ENCODE measurements at regions not wholly inside any gene's neighbourhood (a gene's known extent, or its start where the extent isn't known, plus 50 kb on each side); places are given as distances from the start of the nearest gene placed in this dataset.

DNA sequence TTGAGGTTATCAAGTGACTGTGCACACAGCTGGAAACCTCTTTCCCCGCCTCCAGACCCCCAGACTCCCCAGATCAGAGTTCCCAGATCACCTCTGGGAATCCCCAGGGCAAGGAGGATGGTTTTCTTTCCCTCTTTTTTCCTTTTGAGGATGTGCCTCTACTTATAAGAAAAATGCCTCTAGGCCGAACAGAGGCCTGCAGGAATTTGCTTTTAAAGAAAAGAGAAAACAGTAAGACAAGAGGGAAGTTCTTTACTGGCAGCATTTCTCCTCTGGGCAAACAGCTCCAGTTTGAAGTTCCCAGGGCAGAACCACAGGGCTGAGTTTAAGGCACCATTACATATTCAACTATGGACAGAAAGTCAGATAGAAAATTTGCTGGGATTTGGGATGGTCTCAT is 837.9 kb upstream of the LCORL start:
- no peak for DNase-seq (ENCODE audit: low spot score)

DNA sequence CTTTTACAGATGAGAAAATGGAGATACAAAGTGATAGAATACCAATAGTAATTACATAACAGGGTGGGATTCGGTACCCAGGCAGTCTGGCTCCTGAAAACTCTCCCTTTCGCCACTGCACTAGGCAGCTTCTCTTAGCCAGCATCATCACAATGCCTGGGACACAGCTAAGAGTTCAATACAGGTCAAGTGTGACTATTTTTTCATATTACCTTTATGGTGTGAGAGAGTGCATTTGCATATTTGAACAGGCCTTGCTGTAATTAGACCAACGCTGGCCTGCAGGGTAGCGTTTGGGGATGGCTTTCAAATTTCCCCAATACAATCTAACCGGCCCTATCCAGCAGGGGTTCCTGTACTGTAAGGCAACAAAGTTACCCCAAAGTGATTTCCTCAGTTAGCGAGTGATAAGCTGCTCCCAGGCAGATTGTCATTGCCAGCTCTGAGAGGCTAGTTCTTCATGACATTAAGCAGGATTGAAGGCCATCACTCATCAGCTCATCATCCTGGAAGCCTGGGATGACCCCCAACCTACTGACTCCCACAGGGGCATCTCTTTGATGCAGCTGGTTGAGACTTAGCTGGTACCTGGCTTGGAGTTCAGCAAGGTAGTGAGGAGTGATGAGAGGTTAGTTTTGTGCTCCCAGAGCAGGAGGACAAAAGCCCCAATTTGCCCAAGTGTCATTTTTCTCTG is 836.8 kb upstream of the LCORL start:
- no peak for DNase-seq (ENCODE audit: low spot score)

DNA sequence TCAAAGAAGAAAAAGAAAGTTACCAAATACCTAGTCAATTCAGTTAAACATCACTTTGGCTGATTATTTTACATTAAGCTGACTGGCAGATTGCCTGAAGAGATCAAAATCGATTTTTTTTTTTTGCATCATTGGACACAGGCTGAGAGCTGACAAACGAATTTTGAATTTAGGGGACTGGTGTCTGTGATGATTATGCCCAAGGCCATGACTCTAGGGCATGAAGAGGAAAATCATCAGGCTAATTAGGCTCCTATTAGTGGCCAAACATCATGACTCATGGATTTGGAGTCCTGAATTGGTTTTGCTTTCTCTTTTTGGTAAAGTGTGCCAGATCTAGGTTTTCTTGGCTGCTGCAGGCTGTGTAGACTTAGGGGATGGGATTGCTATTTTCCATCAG is 829.3 kb upstream of the LCORL start:
- DNase-seq (ENCODE audit: low spot score) = no peak

DNA sequence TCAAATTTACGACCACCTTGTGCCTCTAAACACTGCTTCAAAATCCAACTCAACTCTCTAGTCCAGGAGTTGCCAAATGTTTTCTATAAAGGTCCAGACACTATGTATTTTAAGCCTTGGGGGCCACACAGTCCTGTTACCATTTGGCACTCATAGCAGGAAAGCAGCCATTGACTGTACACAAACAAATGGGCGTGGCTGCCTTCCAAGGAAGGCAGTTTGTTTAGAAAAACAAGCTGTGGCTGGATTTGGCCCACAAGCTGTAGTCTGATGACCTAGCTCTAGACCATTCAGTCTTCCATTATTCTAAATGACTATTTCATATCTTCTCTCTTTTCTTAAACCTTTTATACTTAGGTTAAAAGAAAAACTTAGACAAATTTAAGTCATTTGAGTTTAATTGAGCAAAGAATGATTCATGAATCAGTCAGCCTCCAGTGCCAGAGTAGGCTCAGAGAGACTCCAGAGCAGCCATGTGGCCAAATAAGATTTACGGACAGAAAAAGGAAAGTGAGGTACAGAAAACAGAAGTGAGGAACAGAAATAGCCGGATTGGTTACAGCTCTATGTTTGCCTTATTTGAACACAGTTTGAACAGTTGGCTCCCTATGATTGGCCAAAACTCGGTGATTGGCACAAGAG is 825.8 kb upstream of the LCORL start:
- no peak for DNase-seq (ENCODE audit: low spot score)

DNA sequence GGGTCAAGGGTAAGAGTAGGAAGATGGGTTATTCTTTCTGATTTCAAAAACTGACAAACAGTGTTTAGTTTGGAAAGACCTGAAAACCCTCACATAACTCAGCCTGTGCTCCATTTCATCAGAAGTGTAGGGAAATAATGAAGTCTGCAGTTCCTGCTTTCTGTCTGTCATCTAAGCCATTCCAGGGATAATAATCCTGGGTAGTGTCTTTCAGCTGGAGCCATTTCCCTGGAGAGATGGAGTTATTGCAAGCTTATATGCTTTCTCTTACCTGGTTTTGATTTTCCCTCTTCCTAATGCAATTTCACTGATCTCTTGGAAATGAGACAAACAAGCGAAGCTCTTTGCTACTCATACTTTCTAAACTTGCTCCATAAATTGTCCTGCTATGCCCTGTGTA is 824.8 kb upstream of the LCORL start:
- DNase-seq (ENCODE audit: low spot score) = no peak

DNA sequence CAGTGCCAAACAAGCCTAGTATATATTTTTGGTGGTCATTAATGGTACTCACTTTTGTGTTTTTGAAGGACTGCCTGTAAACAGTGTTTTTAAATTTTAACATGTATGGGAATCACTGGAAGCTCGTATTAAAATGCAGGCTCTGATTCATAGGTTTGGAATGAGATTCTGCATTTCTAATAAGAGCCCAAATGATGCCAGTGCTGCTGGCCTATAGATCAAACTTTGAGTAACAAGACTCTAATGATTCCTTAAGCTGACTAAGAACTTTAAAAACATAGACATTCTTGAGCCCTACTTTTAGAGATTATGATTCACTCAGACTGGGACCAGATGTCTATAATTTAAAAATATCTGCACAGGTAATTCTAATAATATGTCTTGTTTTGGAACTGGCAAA is 823.2 kb upstream of the LCORL start:
- no peak for DNase-seq (ENCODE audit: low spot score)

DNA sequence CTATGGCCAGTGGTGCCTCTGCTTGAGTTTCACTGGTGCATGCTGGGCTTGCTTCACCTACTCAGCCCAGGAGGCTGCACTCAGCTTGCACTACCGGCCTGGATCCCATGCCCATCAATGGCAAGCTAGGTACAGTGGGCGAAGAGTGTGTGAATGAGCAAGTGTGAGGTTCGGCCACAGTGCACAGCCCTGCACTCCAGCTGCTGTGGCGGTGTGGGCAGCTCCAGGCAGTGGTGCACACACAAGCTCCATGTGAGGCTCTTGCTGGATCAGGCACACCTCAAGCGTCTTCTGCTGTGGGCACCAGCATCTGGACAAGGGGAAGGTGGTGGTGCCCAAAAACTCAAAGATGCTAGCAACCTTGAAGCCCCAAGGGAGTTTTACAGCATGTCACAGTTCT is 820.9 kb upstream of the LCORL start:
- no peak for DNase-seq (ENCODE audit: low spot score)

DNA sequence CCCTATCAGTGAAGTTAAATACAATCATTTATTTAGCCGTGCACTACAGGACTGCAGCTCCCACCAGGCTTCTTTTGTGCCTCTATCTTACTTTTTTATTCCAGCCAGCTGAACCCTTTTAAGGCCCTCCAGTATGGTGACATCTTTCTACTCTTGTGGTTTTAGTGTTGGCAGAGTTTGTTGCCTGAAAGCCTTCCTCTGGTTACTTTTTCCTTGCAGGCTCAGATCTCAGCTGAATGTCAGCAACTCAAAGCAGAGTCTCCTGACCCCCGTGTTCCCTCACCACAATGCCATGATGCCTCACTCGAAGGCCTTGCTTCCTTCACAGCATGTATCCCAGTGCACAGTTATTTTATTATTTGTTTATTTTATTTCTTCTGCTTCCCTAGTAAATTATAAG is 818.9 kb upstream of the LCORL start:
- DNase-seq (ENCODE audit: low spot score) = no peak

DNA sequence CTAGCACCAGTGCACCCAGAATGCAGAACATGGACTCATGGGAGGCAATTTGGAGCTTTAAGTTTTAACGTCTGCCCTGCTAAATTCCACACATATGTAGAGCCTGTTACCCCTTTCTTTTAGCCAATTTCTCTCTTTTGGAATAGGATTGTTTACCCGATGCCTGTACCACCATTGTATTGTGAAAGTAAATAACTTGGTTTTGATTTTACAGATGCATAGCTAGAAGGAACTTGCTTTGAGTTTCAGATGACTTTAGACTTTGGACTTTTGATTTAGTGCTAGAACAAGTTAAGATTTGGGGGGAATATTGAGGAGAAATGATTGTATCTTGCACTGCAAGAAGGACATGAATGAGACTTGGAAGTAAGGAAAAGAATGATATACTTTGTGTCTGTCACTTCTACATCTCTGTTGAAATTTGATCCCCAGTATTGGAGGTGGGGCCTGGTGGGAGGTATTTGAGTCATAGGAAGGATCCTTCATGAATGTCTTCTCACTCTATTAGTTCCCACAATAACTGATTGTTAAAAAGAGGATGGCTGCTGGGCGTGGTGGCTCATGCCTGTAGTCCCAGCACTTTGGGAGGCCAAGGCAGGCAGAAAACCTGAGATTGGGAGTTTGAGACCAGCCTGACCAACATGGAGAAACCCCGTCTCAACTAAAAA is 794.8 kb upstream of the LCORL start:
- DNase-seq (ENCODE audit: low spot score) = no peak

DNA sequence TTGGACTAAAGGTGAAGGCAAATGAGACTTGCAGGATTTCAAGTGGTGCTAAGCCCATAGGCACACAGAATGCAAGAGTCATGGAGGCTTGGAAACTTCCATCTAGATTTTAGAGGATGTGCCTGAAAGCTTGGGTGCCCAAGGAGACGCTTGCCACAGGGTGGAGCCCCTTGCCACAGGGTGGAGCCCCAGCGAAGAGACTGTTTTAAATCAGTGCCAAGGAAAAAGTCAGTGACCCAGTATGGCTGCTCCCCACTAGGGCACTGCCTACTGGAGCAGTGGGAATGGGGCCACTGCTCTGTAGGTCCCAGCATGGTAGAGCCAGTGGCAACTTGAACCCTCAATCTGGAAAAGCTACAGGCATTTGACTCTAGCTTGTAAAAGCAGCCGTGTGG is 794.2 kb upstream of the LCORL start:
- no peak for DNase-seq (ENCODE audit: low spot score)

DNA sequence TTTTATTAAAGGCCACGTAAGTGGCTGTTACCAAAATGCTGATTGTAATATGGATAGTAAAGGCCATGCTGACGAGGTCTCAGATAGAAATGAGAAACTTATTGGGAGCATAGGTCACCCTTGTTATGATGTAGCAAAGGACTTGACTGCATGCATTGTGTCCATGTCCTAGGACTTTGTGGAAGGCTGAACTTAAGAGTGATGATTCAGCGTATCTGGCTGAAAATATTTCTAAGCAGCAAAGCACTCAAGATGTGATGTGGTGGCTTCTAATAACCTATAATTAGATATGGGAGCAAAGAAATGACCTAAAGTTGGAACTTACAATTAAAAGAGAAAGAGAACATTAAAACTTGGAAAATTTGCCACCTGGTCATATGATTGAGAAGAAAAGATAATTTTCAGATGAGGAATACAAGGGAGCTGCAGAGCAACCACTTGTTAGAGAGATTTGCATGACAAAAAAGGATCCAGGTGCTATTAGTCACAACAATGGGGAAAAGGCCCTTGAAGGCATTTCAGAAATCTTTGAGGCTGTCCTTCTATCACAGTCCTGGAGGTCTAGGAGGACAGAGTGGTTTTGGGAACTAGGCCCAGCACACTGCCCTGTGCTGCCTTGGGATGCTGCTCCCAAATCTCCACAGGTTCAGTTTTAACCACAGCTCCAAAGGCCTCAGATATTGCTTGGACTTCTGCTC is 793.7 kb upstream of the LCORL start:
- DNase-seq (ENCODE audit: low spot score) = no peak

DNA sequence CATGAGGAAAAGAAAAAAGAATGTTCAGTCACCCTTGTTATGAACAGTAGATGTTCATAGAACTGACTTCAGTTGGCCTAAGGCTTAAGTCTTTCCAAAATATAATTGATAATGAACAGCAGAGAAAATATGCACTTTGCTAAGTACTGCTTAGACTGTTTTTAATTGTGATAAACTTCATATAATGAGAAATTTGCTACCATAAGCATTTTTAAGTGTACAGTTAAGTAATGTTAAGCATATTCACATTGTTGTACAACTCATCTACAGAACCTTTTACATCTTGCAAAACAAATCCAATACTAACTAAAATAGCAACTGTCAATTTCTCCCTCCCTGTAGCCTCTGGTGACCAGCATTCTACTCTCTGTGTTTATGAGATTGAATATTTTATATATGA is 792.2 kb upstream of the LCORL start:
- no peak for DNase-seq (ENCODE audit: low spot score)

DNA sequence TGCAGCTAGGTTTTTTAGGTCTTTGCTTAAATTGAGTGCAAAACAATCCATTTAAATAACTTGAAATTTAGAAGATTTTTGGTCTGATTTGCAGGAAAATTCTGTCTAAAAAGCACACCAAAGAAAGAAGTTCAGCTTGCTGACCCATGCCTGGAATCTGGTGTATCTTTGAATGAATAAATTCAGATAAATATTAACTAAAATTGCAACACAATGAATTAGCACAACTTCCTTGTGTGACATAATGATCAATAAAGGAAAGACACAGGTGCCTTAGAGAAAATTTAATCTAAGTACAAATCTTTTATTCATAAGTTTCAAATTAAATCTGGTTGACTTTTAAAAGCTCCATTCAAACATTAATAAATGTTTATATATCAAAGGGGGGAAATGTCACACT is 791.5 kb upstream of the LCORL start:
- no peak for DNase-seq (ENCODE audit: low spot score)

DNA sequence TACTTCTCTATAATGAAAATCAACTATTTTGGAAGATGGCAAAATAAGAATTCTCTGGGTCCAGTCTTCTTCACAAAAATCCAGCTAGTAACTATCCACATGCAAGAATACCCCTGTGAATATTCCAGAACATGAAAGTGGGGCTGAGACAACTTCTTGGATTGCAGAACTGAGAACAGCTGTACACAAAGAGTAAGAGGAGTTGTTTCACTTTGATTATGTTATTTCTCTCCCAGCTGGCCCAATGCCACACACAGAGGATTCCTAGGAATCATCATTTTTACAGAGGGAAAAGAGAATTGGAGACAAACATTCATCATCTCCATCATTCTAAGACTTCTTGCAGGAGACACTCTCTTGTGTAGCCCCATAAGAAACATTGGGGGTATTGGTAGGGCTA is 782.2 kb upstream of the LCORL start:
- DNase-seq (ENCODE audit: low spot score) = no peak

DNA sequence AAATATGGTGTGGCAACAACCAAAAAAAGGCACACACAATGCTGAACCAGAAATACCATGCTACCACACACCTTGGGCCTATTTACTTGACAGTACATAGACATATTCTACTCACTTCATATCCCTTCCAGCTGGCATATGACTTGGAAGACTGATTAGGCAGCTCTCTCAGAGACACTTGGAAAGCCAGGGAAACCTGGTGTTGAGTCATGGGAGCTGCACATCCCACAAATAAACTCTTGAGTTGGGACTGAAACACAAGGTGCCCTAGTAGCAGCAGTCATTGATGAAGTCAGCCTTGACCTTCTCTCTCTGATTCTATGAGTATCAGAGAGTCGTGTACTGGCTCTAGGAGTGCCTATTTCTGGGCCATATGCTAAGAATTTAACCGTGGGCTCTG is 776.6 kb upstream of the LCORL start:
- no peak for DNase-seq (ENCODE audit: low spot score)

DNA sequence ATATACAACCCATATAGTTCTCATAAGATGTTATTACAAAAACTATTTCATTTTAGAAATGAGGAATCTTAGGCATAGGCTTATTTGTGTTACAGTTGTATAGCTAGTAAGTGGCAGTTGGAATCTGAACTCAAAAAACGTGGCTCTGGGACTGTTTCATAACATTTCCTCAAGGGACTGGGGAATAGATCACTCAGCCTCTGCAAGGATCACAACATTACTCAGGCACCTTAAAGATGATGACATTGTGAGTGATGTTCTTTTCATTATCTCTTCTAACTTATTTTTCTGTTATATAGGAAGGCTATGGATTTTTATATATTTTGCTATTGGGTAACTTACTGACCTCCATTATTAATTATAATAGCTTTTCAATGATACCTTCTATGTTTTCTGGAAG is 774.2 kb upstream of the LCORL start:
- DNase-seq (ENCODE audit: low spot score) = no peak

DNA sequence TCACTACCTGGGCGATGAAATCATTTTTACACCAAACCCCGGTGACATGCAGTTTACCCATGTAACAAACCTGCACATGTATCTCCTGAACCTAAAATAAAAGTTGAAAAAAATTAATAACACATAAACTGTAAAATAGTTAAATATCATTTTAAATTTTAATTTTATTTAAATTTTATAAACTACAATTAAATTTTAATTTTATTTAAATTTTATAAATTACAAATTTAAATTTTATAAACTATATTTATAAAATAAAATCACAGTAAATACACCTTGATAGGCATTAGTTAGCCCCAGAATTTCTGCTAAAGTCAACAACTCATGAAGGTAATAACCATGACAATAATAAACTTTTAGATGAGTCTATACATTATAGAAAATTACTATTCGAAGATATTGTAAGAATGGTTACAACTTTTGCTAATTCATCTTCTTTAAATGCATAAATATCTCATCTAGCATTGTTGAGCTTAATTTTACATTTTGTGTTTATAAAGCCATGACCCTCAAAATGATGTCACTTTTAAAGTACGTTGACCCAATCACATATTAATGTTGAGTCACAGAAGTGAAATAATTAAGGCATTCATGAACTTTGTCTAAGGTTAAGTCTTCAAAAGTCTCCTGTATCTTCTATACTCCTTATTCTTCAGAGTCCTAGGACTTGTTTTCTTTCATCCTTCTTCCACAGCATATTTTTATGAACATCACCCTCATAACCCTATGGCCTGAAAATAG is 755.8 kb upstream of the LCORL start:
- no peak for DNase-seq (ENCODE audit: low spot score)

DNA sequence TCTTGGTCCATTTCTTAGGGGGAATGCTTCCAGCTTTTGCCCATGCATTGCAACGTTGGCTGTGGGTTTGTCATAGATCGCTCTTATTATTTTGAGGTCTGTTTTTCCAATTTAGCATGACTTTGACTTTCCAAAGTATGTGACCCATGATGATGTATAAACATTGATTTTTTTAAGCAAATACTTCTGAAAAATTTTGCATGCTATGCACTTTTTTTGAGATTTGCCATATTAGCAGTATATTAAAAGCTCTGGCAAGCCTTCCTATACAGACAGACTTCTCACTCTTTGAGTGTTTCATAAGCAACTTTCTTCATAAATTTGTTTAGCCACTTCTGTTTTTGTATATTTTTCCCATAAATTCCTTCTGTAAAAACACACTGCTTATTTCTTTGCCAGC is 746.4 kb upstream of the LCORL start:
- DNase-seq (ENCODE audit: low spot score) = no peak

DNA sequence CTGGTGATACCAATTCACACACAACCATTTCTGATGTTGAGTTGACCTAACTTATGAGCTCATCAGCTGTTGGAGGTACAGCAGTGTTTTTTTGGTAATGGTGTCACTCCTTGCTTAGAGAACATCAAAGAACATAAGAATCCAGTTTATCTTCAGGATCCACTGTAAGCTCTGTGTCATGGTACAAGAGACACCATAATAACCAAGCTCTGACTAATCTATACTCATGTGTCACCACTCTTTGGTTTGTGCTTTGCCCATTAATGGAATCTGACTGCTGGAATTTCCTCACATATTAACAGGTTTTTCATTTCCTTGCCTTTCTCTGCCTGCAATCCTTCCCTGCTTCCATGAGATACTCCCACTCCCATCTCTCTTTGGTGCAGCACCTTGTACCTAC is 735.1 kb upstream of the LCORL start:
- no peak for DNase-seq (ENCODE audit: low spot score)

DNA sequence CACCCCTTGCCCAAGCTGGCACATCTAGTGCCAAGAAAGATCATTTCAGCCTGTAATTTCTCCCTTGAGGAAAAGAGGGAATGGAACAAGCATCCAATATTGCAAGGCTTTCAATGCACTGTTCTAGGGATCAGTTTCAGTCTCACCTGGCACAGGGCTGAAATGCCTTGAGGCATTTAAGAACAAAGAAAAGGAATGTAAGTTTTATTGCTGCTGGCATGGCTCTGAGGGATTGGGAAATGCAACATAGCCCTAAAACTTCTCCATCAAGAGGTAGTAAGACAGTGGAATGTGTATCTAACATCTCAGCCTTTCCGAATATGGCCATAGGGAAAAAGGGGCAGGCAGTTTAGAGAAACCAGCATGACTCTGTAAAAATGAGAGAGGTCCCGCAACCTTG is 732.6 kb upstream of the LCORL start:
- no peak for DNase-seq (ENCODE audit: low spot score)

DNA sequence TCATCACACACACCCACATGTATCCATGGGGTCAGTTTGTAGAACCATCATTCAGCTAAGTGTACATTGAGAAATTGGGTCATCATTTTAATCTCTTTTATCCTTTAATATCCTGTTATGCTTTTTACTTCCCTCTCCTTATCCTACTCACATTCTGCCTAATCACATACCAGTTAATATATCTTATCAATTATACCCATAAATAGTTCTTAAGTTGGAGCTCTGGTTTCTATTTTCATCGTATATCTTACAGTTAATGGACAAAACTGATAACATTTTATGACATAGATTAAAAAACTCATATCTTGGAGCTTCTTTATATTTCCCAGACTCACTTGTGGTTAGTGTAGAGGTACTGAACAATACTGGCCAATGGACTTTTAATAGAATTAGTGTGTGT is 729.5 kb upstream of the LCORL start:
- no peak for DNase-seq (ENCODE audit: low spot score)

DNA sequence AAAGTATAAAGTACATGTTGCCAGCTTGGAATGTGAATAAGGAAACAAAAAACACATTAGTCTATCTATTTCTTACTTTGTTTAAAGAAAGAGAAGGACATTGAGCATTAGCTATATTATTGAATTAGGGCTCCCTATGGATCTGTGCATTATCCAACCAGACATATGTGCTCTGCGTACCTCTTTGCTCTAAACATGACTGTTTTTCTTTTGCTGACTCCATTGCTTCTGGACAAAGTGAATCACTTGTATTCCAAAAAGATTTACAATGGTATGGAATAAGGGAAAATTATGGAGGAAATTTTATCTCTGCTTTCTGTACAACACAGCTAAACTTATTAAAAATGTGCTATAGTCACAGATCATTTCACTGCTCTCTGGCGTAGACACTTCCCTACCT is 727.8 kb upstream of the LCORL start:
- DNase-seq (ENCODE audit: low spot score) = no peak
